ENCODE measurements at regions not wholly inside any gene's neighbourhood (a gene's known extent, or its start where the extent isn't known, plus 50 kb on each side); places are given as distances from the start of the nearest gene placed in this dataset.
"Not testable (repeated sequence)": the region's sequence is repeated elsewhere in the genome, so short reads cannot be mapped to it uniquely, and the experiment has no call there.

DNA sequence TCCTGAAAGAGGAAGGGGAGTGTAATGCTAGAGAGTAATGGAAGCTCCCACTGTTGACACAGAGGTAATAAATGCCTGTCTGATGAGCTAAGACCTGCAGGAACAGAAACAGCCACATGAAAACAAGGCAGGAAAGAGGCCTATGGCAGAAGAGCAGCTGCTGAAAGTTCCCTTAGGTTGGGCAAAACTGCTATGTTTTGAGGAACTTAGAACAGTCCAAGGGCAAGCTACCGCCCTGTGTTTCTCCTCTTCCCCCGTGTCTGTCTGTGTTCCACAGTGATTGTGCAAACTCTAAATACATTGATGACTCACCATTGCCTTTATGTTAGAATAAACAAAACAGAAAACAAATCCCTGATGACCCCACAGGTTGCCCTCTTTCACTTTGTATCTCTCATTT is 516.6 kb downstream of the GOLGA6L6 start:
- TF ChIP-seq, protein P1, sequence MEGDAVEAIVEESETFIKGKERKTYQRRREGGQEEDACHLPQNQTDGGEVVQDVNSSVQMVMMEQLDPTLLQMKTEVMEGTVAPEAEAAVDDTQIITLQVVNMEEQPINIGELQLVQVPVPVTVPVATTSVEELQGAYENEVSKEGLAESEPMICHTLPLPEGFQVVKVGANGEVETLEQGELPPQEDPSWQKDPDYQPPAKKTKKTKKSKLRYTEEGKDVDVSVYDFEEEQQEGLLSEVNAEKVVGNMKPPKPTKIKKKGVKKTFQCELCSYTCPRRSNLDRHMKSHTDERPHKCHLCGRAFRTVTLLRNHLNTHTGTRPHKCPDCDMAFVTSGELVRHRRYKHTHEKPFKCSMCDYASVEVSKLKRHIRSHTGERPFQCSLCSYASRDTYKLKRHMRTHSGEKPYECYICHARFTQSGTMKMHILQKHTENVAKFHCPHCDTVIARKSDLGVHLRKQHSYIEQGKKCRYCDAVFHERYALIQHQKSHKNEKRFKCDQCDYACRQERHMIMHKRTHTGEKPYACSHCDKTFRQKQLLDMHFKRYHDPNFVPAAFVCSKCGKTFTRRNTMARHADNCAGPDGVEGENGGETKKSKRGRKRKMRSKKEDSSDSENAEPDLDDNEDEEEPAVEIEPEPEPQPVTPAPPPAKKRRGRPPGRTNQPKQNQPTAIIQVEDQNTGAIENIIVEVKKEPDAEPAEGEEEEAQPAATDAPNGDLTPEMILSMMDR (IDR thresholded peaks at IDR 0.05) = not testable (repeated sequence)
- TF ChIP-seq, protein P2, sequence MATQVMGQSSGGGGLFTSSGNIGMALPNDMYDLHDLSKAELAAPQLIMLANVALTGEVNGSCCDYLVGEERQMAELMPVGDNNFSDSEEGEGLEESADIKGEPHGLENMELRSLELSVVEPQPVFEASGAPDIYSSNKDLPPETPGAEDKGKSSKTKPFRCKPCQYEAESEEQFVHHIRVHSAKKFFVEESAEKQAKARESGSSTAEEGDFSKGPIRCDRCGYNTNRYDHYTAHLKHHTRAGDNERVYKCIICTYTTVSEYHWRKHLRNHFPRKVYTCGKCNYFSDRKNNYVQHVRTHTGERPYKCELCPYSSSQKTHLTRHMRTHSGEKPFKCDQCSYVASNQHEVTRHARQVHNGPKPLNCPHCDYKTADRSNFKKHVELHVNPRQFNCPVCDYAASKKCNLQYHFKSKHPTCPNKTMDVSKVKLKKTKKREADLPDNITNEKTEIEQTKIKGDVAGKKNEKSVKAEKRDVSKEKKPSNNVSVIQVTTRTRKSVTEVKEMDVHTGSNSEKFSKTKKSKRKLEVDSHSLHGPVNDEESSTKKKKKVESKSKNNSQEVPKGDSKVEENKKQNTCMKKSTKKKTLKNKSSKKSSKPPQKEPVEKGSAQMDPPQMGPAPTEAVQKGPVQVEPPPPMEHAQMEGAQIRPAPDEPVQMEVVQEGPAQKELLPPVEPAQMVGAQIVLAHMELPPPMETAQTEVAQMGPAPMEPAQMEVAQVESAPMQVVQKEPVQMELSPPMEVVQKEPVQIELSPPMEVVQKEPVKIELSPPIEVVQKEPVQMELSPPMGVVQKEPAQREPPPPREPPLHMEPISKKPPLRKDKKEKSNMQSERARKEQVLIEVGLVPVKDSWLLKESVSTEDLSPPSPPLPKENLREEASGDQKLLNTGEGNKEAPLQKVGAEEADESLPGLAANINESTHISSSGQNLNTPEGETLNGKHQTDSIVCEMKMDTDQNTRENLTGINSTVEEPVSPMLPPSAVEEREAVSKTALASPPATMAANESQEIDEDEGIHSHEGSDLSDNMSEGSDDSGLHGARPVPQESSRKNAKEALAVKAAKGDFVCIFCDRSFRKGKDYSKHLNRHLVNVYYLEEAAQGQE (IDR thresholded peaks at IDR 0.05; ENCODE audit: insufficient read depth in 1 of 2, low read depth in 2 of 2, low read length in 1 of 2) = not testable (repeated sequence)
- TF ChIP-seq POLR2AphosphoS5, TCF7L2 (IDR thresholded peaks at IDR 0.05; ENCODE audit: low read depth, low read length): not testable (repeated sequence)

Measured in Panc1 (cell line).